HG03139 (cell line): ENCODE measurements at regions not wholly inside any gene's neighbourhood (a gene's known extent, or its start where the extent isn't known, plus 50 kb on each side); places are given as distances from the start of the nearest gene placed in this dataset.
"Not testable (repeated sequence)": the region's sequence is repeated elsewhere in the genome, so short reads cannot be mapped to it uniquely, and the experiment has no call there.

Experiments
- ATAC-seq: cut with Tn5 transposase; IDR thresholded peaks from one replicate; pipeline ENCODE4 v1.9.1; 2021; ENCODE audit not compliant: unreplicated experiment

DNA sequence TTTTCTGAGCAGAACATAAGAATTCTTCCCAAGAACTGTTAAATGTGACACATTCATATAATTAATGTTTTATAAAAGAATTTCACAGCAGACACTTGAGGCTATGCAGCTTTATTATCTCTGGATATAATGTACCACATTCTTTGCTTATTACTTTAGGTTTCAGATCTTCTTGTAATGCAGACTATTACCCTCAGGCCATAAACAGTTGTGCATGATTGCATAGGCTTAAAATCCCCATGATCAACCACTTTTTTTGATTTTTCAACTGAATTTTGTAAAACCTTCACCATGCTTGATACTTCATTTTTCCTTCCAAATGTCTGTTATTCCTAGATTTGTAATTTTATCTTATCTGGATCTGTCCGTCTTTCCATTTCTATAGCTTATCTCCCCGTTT lies 1355.7 kb downstream of the BRINP3 start:
- no peak for ATAC-seq

DNA sequence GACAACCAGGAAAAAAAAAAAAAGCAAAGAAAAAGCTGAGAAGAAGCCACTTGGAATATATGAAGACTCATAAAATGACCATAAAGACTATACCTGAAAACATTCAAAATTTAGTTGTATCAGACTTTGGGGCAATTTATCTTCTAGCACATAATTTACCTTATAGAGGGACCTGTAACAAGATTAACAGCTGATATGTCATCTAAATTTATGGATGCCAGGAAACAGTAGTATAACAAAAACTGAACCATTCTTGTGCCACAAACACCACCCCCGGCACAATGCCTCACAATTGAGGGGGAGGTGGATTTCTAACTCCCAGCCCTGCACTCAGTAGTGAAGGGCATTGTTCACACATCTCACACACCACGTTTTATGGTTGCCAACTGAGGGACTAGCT lies 1352.0 kb downstream of the BRINP3 start:
- ATAC-seq: no peak

DNA sequence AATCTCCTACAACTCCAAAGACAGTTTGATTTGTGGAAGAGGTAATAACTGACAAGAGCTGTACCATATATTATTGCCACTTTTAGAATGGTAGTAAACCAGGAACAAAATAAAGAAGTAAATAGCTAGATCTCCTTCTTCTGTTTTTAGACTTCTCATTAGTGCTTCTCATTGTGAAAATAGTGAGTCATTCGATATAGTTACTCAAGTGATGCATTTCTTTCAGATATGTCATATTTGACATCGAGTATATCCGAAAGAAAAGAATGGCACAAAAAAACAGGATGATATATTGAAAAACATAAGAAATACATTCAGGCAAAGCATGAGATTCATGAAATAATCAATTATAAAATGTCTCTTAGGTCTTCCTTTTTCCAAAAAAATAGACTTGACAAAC lies 1346.1 kb downstream of the BRINP3 start:
- no peak for ATAC-seq

DNA sequence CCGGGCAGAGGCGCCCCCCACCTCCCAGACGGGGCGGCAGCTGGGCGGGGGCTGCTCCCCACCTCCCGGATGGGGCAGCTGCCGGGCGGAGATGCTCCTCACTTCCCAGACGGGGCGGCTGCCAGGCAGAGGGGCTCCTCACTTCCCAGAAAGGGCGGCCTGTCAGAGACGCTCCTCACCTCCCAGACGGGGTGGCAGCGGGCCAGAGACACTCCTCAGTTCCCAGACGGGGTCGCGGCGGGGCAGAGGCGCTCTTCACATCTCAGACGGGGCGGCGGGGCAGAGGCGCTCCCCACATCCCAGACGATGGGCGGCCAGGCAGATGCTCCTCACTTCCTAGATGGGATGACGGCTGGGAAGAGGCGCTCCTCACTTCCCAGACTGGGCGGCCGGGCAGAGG lies 1337.9 kb downstream of the BRINP3 start:
- not testable (repeated sequence) for ATAC-seq

DNA sequence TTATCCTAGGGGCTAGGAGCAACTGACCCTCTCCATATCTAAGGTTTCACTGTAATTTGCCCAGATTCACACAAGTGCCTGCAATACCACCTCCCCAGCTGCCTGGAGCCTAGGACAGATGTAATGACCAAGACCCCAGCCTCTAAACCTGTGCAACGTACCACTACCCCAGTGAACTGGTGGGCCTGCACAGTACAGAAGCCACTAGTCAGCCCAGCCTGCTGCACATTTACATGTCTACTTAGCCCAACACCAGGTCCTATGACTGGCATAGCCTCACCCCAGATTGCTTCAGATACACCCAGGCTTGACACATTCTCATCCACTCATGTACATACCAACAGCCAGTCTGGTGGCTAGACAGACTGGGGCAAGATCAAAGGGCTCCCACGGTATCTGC lies 1336.6 kb downstream of the BRINP3 start:
- ATAC-seq: no peak

GRCh38 chr1:189149547-189150375 lies 1327.9 kb downstream of the BRINP3 start:
- no peak for ATAC-seq

GRCh38 chr1:189150624-189151023 lies 1327.0 kb downstream of the BRINP3 start:
- no peak for ATAC-seq

DNA sequence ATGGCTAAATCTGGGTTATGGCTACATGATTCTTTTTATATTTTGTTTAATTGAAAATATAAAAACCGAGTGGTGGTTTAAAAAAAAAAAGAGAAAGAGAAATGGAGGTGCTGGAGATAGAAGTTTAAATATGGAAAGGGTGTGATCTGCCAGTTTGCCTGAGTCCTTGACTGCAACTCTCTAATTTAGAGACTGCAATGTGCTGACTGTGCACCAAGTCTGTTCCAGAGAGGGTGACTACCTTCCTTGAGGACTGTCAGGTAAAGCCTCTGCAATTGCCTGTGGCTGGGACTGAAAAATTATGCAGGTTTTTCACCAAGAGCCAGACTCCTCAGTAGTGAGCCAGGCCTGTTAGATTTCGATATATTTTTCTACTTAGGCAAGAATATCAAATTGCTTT lies 1326.3 kb downstream of the BRINP3 start:
- ATAC-seq: no peak

DNA sequence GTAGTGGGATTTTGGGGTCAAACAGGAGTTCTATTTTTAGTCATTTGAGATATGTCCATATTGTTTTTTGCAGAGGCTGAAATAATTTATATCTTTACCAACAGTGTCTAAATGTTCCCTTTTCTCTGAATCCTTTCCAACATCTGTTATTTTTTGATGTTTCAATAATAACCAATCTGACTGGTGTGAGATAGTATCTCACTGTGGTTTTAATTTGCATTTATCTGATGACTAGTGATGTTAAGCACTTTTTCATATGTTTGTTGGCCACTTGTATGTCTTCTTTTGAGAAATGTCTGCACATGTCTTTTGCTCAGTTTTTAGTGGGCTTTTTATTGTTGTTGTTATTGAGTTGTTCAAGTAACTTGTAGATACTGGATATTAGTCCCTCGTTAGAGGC lies 1325.0 kb downstream of the BRINP3 start:
- no peak for ATAC-seq

GRCh38 chr1:189158155-189158554 lies 1319.5 kb downstream of the BRINP3 start:
- no peak for ATAC-seq

GRCh38 chr1:189175889-189176288 lies 1301.8 kb downstream of the BRINP3 start:
- no peak for ATAC-seq

DNA sequence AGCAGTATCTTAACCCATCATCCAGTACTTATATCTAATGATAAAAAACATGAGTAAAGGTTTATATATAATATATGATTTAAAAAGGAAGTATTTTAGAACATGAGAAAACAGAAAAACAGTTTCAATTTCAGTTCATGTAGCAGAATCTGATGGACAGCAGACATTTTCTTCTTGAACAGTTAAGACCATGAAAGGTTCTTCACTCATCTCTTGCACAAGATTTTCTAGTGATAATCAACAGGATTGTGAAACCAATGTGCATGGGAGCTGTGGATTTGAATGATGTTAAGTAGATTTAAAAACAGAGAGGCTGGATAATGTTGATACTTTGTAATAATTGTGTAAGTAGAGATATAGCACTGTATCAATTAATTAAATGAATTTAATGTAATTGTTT lies 1297.6 kb downstream of the BRINP3 start:
- no peak for ATAC-seq

GRCh38 chr1:189185097-189185496 lies 1292.6 kb downstream of the BRINP3 start:
- no peak for ATAC-seq

DNA sequence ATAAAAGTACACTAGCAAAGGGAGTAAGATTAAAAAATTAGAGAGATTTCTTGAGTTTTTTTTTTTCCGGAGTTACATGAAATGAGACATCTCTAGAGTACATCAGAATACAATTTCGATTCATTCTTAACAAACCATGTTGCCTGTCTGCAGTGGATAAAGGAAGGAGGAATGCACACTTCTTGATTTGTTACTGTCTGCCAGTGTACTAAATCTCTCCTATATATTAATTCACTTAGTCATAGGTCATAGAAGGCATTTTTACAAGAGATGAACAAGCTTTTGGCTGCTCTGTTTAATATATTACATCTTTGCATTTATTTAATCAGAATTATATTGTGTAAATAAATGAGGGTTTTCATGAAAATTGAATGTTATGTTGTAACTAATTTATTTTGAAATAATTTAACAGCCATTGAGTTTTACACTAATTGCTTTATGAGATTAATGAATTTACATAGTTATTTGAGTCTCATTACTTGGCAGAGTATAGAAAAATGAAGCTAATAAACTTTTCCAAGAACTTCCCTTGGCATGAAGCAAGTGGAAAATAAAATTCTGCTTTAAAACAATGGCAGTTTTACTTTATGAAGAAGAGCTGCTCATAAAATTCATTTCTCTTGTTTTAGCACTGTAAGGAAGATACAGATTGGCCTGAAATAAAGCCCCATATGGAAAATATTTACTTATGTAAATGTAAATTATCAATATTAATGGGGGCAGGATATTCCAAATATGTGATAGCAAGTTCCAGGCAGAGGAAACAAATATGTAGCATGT lies 1284.7 kb downstream of the BRINP3 start:
- no peak for ATAC-seq

DNA sequence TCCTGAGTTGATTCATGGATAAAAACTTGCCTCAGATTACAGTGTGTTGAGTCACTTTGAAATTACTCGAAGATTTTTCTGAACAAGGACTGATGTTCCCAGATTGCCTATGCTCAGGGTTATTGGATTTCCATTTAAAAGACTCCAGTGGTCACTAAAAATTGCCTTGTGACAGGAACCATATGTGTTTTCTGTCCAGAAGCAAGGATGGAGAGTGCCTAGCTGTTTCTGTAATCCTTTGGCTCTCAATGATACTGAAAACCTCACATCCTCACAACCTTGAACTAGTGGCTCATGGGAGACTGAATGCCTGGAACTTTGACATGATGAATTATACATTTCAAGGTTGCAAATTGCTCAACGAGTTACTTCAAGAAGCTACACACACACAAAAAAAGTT lies 1271.8 kb downstream of the BRINP3 start:
- ATAC-seq: no peak

- ATAC-seq: no peak
Observed at GRCh38 chr1:189206617-189207016, 1271.0 kb downstream of the BRINP3 start.

GRCh38 chr1:189211742-189212141 lies 1265.9 kb downstream of the BRINP3 start:
- ATAC-seq: no peak

GRCh38 chr1:189212606-189213005 lies 1265.1 kb downstream of the BRINP3 start:
- no peak for ATAC-seq

- no peak for ATAC-seq
Observed at GRCh38 chr1:189216886-189217285, 1260.8 kb downstream of the BRINP3 start.

DNA sequence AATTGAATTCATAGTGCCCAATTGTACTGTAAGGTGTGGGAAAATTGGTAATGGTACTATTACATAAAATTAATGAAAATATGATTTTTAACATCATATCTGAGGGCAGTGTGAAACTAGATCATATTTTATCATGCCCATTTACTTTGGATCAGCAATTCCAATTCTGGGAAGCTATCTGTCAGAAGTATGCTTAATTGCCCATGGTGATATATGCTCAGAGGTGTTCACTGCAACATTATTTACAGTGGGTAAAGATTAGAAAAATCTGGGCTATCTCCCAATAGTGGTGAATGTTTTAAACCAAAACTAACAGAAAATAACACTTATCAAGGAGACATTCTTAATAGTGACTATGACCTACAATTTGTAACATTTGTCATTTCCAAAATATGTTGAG lies 1260.0 kb downstream of the BRINP3 start:
- no peak for ATAC-seq

DNA sequence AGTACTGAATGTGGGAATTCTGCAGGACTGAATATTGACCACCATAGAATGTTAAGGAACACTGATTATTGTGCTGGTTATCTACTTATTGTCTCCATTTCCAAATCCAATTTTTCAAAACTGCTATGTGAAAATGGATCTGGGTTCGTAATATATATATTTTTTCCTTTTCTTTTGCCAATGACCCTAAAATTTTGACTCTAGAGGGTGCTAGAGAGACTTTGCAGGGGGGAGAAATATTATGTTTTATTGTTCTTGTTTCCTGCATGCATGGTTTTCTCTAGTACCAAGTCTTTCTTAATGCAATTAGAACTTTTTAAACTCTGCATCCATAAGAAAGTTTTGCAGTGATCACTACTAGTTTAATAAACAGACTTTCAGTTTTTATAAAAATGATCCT lies 1256.9 kb downstream of the BRINP3 start:
- no peak for ATAC-seq

DNA sequence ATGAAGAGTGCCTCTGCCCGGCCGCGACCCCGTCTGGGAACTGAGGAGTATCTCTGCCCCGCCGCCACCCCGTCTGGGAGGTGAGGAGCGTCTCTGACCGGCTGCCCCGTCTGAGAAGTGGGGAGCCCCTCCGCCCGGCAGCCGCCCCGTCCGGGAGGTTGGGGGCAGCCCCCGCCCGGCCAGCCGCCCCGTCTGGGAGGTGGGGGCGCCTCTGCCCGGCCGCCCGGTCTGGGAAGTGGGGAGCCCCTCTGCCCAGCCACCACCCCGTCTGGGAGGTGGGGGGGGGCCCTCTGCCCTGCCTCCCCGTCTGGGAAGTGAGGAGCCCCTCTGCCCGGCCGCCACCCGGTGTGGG lies 1251.9 kb downstream of the BRINP3 start:
- not testable (repeated sequence) for ATAC-seq
